Limb (tissue), 2 donors: ENCODE measurements at regions not wholly inside any gene's neighbourhood (a gene's known extent, or its start where the extent isn't known, plus 50 kb on each side); places are given as distances from the start of the nearest gene placed in this dataset.
"Not testable (repeated sequence)": the region's sequence is repeated elsewhere in the genome, so short reads cannot be mapped to it uniquely, and the experiment has no call there.

Experiments
- DNase-seq, 2 donors: peaks; one replicate each; pipeline ENCODE4 v3.0.0-alpha.2; 2016; ENCODE audit errors: extremely low spot score in 2 of 2

DNA sequence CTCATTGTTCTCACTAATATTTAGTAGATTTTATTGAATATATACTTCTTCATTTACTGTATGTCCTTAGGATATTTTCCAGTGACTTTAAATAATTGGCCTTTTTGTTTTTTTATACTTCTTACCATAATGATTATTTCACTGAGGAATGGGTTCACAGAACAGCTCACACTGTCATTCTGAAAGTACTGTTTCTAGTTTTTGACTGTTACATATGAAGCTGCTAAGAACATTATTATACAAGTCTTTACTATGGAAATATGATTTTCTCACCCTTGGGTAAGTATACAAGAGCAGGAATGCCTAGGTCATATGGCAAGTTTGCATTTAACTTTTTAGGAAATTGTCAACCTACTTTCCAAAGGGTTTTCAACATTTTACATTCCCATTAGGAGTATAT lies 343.1 kb downstream of the CCER1 start:
- no peak for DNase-seq

- no peak for DNase-seq
Measured at GRCh38 chr12:90611048-90611447, 343.9 kb downstream of the CCER1 start.

DNA sequence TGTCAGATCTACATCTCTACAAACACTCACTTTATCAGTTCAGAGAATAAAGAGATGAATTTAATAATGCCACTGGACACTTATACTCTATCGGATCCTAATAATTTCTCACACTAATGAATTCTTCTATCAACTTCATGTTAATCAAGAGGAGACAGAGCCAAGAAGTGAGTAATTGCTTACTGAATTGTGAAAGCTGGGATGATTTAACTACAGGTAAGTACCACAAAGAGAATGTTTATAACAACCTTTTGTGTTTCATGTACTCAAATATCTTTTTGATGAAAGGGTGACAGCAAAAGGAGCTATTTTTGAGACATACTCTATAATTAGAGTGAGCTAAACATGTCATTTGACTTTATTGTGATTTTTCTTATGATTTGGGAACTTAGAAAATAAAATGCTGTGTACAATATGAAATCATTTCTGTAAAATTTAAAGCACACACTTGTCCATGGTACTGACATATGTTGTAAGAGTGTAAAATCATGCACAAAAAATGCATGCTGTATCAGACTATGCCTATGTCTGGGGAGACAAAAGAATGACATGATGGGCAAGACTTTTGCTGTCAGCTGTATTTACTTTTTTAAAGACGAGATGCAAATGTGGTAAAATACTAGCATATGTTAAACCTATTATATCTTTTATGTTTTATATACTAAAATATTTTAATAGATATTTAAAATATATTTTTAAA lies 361.2 kb downstream of the CCER1 start:
- DNase-seq: no peak

GRCh38 chr12:90589956-90590355 lies 365.0 kb downstream of the CCER1 start:
- DNase-seq: no peak

- DNase-seq: no peak
Measured at GRCh38 chr12:90585640-90586304, 369.2 kb downstream of the CCER1 start.

DNA sequence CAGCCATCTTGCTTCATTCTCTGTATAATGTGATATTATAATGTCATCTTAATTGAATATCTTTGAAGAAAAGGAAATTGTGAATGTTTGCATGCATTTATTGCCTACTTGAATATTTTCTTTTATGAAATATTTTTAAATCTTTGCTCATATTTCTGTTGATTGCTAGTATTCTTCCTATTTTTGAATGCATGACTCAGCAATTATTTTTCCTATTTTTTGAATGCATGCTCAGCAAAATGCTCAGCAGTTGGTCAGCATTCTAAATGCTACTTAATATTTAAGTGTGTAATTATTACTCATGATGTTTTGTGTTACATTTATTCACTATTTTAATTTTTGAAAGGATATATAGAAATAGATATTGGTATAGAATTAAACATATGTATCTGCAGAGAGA lies 378.3 kb downstream of the CCER1 start:
- no peak for DNase-seq

DNA sequence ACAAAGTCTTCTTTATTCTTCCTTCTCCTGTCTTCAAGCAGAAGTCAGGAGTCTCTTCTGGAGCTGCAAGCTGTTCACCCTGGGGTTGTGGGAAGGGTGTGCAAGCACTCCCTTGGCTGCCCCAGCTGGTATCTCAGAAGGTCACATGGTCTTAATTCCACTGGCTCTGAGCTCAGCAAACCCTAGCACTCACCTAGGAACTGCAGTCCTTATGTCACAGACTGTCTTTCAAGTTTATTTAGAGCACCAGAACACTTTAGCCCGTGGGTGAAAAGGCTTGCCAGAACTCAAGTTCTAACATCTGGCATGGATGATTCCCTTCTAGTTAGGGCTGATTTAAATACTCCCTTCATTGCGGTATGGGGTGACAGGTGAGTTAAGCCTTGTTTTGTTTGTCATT lies 379.0 kb downstream of the CCER1 start:
- no peak for DNase-seq

DNA sequence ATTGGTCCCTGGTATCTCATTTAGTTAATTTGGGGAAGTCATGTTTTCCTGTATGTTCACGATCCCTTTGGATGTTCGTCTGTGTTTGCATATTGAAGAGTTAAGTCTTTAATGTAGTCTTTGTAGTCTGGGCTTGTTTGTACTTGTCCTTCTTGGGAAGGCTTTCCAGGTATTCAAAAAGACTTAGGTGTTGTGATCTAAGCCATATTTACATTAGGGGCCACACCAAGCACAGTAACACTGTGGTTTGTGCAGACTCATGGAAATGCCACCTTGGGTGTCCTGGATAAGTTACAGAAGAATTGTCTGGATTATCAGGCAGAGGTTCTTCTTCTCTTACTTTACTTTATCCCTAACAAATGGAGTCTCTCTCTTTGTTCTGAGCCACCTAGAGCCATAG lies 380.3 kb downstream of the CCER1 start:
- DNase-seq: no peak

GRCh38 chr12:90572778-90573177 lies 382.2 kb downstream of the CCER1 start:
- DNase-seq: no peak

- DNase-seq: no peak
Measured at GRCh38 chr12:90569685-90570084, 385.3 kb downstream of the CCER1 start.

GRCh38 chr12:90562671-90563070 lies 392.3 kb downstream of the CCER1 start:
- no peak for DNase-seq

DNA sequence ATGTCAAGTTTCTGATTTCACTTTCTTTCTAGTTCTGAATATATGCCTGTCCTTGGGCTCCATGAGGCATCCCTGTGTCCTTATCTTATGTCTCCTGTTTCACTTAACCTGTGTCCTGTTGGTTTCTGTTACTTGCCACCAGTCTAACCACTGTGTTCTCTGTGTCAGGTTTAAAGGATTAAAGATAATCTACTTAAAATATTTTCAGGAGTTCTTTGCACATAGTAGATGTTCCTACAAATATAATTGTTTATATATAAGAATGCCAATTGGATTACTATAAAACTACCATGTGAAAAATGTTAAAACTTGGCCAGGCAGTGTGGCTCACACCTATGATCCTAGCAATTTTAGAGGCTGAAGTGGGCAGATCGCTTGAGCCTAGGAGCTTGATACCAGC lies 406.4 kb downstream of the CCER1 start:
- no peak for DNase-seq

DNA sequence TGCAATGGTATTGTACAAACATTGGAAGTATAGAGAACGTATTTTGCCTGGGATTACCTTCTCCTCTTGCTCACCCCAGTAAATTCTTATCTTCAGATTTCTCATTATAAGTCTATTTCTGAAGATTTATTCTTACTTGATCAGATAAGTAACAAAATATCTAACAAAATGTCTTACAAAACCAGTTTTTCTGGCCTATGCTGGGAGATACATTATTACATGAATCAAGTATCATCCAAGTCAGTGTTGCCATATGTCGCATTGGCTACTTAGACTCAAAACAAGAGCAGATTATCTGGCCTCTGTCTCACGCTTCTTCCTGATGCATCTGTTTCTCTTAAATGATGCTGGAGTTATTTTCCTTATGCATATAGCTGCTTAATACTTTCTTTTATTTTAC lies 408.5 kb downstream of the CCER1 start:
- no peak for DNase-seq

- no peak for DNase-seq
Measured at GRCh38 chr12:90543841-90544240, 411.1 kb downstream of the CCER1 start.

- no peak for DNase-seq
Measured at GRCh38 chr12:90543374-90543773, 411.6 kb downstream of the CCER1 start.

DNA sequence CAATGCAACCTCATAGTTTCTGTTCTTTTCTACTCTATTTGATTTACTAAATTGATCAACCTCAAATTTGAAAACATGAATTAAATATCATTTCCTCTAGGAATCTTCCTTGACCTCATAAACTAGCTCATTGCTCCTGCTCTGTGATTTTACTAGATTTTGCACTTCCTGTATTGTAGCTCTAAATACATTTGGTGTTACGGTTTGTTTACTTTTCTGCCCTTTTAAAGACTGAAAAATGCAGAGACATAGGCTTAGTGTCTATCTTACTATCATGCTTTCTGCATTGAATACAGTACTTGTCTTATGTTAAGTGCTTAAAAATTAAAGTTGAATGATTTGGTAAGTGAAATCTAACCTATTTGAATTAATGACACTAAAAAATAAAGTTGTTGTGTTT lies 412.1 kb downstream of the CCER1 start:
- DNase-seq: not testable (repeated sequence)

DNA sequence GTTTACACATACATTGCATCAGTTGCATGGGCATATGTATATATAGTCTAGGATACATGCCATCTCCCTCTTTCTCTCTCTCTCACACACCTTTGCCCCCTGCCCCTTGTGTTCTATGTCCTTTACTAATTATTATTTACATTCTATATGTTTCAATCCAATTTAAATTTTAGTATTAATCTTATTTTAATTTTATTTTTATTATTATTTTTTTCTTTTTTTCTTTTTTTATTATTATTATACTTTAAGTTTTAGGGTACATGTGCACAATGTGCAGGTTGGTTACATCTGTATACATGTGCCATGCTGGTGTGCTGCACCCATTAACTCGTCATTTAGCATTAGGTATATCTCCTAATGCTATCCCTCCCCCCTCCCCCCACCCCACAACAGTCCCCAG lies 421.1 kb downstream of the CCER1 start:
- DNase-seq: not testable (repeated sequence)

DNA sequence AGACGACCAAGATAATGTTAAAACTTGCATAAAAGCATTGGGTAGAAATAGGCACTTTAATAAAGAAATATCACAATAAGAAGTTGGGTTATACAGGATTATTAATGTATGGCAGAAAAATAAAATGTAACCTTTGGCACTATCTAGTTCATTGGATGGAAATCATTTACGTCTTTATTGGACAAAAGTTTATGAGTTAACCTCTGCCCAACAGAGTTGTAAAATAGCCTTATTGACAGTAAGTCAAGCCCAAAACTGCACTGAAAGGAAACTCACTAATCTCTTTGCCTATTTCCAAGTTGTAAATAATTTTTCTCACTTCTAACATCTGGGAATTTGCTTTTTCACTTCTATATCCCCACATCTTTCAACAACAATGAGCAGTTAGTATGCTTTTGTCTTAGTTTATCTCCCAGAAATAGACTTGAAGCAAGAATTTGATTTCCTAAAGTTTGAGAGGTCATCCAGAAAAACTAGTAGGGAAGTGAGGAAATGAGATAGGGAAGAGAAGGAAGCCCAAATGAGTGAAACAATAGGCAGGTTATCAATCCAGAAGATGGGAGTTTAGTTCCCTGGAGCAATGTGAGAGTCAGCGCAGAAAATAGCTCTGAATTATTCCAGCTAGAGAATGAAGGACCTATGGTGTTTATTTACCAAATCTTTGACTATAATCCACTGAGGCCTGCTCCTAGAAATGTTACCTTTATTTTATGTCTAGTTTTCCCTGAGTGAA lies 434.8 kb downstream of the CCER1 start:
- no peak for DNase-seq

GRCh38 chr12:90519285-90519684 lies 435.7 kb downstream of the CCER1 start:
- no peak for DNase-seq

GRCh38 chr12:90515199-90516175 lies 439.5 kb downstream of the CCER1 start:
- DNase-seq: no peak

DNA sequence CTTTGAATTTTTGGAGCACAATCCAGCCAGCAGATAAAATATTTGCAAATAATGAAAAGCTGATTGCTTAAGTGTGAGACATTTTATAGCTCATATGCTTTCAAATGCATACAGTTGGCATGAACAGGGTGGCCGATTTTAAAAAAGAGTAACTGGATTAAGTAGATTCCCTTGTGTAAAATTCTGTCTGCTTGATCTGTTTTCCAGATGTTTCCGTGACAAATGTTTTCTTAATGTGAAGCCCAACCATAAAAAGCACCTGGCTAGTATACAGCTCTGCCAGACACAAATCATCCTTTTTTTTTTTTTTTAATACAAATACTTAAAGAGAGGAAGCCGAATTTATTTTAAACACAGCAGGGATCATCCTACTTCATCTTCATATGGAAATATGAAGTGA lies 440.7 kb downstream of the CCER1 start:
- peak in 1 of 2 donors; percentile 80 for DNase-seq
